LNCAP (cell line): ENCODE measurements at regions not wholly inside any gene's neighbourhood (a gene's known extent, or its start where the extent isn't known, plus 50 kb on each side); places are given as distances from the start of the nearest gene placed in this dataset.

Experiments used
- CTCF ChIP-seq: fragments of 450-650 bp; IDR thresholded peaks from 2 replicates; pipeline ENCODE4 v1.5.1; 2017; ENCODE audit warnings: mild to moderate bottlenecking

- no peak for TF ChIP-seq CTCF
Measured at GRCh38 chr1:116277840-116278540, 95.1 kb upstream of the ATP1A1 start.

- no peak for TF ChIP-seq CTCF
Measured at GRCh38 chr1:116278541-116278866, 94.5 kb upstream of the ATP1A1 start.

- TF ChIP-seq CTCF: no peak
Measured at GRCh38 chr1:116279715-116280114, 93.3 kb upstream of the ATP1A1 start.

- TF ChIP-seq CTCF: no peak
Measured at GRCh38 chr1:116284819-116285390, 88.1 kb upstream of the ATP1A1 start.

- no peak for TF ChIP-seq CTCF
Measured at GRCh38 chr1:116286541-116286971, 86.5 kb upstream of the ATP1A1 start.

- TF ChIP-seq CTCF: no peak
Measured at GRCh38 chr1:116287341-116288200, 85.5 kb upstream of the ATP1A1 start.

GRCh38 chr1:116288201-116288598 is 84.8 kb upstream of the ATP1A1 start:
- no peak for TF ChIP-seq CTCF
